CD4-positive, CD25-positive, alpha-beta regulatory T cell (primary cell): ENCODE measurements at regions not wholly inside any gene's neighbourhood (a gene's known extent, or its start where the extent isn't known, plus 50 kb on each side); places are given as distances from the start of the nearest gene placed in this dataset.
A peak's percentile ranks its signal among the peaks of the same experiment; 100 is the strongest.

ENCODE experiments used
- ATAC-seq, 2 donors: fragments of 150-1000 bp; cut with Tn5 transposase; one replicate each; pipeline ENCODE4 v1.10.0; 2021; ENCODE audit warnings: low read depth in 2 of 2, moderate number of reproducible peaks in 2 of 2, moderate library complexity in 1 of 2
- DNase-seq, 3 donors: peaks; one replicate each; pipeline versions ENCODE4 v3.0.0 to v3.0.0-alpha.2; 2012 to 2022; ENCODE audit warnings: mixed read lengths in 1 of 3
- H3K27ac ChIP-seq: one replicate; pipeline ENCODE4 v1.7.0; 2013; ENCODE audit warnings: mild to moderate bottlenecking, low read length; ENCODE audit not compliant: insufficient read depth, poor library complexity, severe bottlenecking
- H3K27me3 ChIP-seq: one replicate; pipeline ENCODE4 v1.7.0; 2013; ENCODE audit warnings: low read length; ENCODE audit not compliant: control insufficient read depth, insufficient read depth
- H3K36me3 ChIP-seq: one replicate; pipeline ENCODE4 v1.7.0; 2013; ENCODE audit warnings: mild to moderate bottlenecking, low read length, moderate library complexity; ENCODE audit not compliant: control insufficient read depth, insufficient read depth
- H3K4me1 ChIP-seq: 2 replicates; pipeline ENCODE4 v1.7.0; 2013; ENCODE audit warnings: mild to moderate bottlenecking, low read length; ENCODE audit not compliant: insufficient read depth, control insufficient read depth, poor library complexity, severe bottlenecking
- H3K4me3 ChIP-seq: one replicate; pipeline ENCODE4 v1.7.0; 2013; ENCODE audit warnings: low read depth, mild to moderate bottlenecking, low read length, moderate library complexity
- H3K9me3 ChIP-seq, 2 experiments: 1 replicate in 1 of 2; 2 replicates in 1 of 2; pipeline ENCODE4 v1.7.0; 2013; ENCODE audit warnings: low read length in 2 of 2, mild to moderate bottlenecking in 1 of 2, moderate library complexity in 1 of 2; ENCODE audit not compliant: control insufficient read depth in 2 of 2
- H3K27ac Mint-ChIP-seq, 3 donors: one replicate each; pipeline ENCODE4 v1.8.0; 2020 to 2022; ENCODE audit warnings: mild to moderate bottlenecking in 3 of 3, mixed read lengths in 3 of 3, moderate library complexity in 2 of 3
- H3K27me3 Mint-ChIP-seq: one replicate; pipeline ENCODE4 v1.8.0; 2022; ENCODE audit warnings: mild to moderate bottlenecking, mixed read lengths
- H3K36me3 Mint-ChIP-seq: one replicate; pipeline ENCODE4 v1.8.0; 2020; ENCODE audit warnings: mixed read lengths
- H3K4me1 Mint-ChIP-seq, 4 donors: one replicate each; pipeline ENCODE4 v1.8.0; 2020 to 2022; ENCODE audit warnings: mixed read lengths in 4 of 4, mild to moderate bottlenecking in 1 of 4
- H3K4me3 Mint-ChIP-seq, 4 donors: one replicate each; pipeline ENCODE4 v1.8.0; 2020 to 2022; ENCODE audit warnings: mild to moderate bottlenecking in 4 of 4, mixed read lengths in 4 of 4, moderate library complexity in 3 of 4
- H3K9me3 Mint-ChIP-seq, 7 donors: one replicate each; pipeline ENCODE4 v1.8.0; 2020 to 2022; ENCODE audit warnings: mixed read lengths in 7 of 7, mild to moderate bottlenecking in 3 of 7, moderate library complexity in 2 of 7

- Mint-ChIP-seq H3K4me3 (no peak overlapping the region), H3K27me3 (peaks cover 12% of the 10 kb centered on the region), H3K4me1 (no peaks in the 10 kb centered on the region), H3K9me3 (peaks cover 0 to 6% (median 0%) of the 10 kb centered on the region in 7 donors), H3K36me3 (no peaks in the 10 kb centered on the region), H3K27ac (no peak overlapping the region)
- Histone ChIP-seq H3K27me3 (peaks cover 2% of the 10 kb centered on the region), H3K36me3 (no peaks in the 10 kb centered on the region), H3K9me3 (no peaks in the 10 kb centered on the region), H3K4me3 (no peak overlapping the region), H3K4me1 (no peaks in the 10 kb centered on the region), H3K27ac (no peak overlapping the region)
- ATAC-seq (no peak), DNase-seq (no peak)
Measured at GRCh38 chr2:161555826-161556225, 68.4 kb upstream of the SLC4A10 start.

GRCh38 chr2:161556440-161556839, 67.8 kb upstream of the SLC4A10 start:
- H3K36me3 ChIP-seq = no peaks in the 10 kb centered on the region
- no peaks in the 10 kb centered on the region for H3K4me1 Mint-ChIP-seq

GRCh38 chr2:161557538-161557937, 66.7 kb upstream of the SLC4A10 start:
- Mint-ChIP-seq H3K27ac (no peak overlapping the region), H3K4me3 (no peak overlapping the region), H3K27me3 (peaks cover 10% of the 10 kb centered on the region), H3K36me3 (no peaks in the 10 kb centered on the region), H3K9me3 (peaks cover 0 to 8% (median 6%) of the 10 kb centered on the region in 7 donors), H3K4me1 (no peaks in the 10 kb centered on the region)
- DNase-seq (no peak), ATAC-seq (no peak)
- H3K36me3 ChIP-seq = no peaks in the 10 kb centered on the region
- no peak overlapping the region for H3K27ac ChIP-seq
- H3K4me1 ChIP-seq = no peaks in the 10 kb centered on the region
- H3K4me3 ChIP-seq = no peak overlapping the region
- no peaks in the 10 kb centered on the region for H3K27me3 ChIP-seq
- no peaks in the 10 kb centered on the region for H3K9me3 ChIP-seq

More at GRCh38 chr2:161556440-161556839, 67.8 kb upstream of the SLC4A10 start:
- Mint-ChIP-seq H3K27me3 (peaks cover 12% of the 10 kb centered on the region), H3K4me3 (no peak overlapping the region), H3K9me3 (peaks cover 0 to 6% (median 0%) of the 10 kb centered on the region in 7 donors), H3K27ac (no peak overlapping the region), H3K36me3 (no peaks in the 10 kb centered on the region)
- DNase-seq (no peak), ATAC-seq (no peak)
- Histone ChIP-seq H3K4me3 (no peak overlapping the region), H3K27ac (no peak overlapping the region), H3K9me3 (no peaks in the 10 kb centered on the region), H3K4me1 (no peaks in the 10 kb centered on the region), H3K27me3 (no peaks in the 10 kb centered on the region)

- peaks cover 0 to 29% (median 14%) of the 10 kb centered on the region in 7 donors for H3K9me3 Mint-ChIP-seq
- H3K27me3 Mint-ChIP-seq = peaks cover 3% of the 10 kb centered on the region
- H3K4me3 ChIP-seq = no peak overlapping the region
- no peaks in the 10 kb centered on the region for H3K4me1 ChIP-seq
- no peak for ATAC-seq
- no peaks in the 10 kb centered on the region for H3K36me3 ChIP-seq
- no peak overlapping the region for H3K27ac Mint-ChIP-seq
- no peaks in the 10 kb centered on the region for H3K4me1 Mint-ChIP-seq
- H3K36me3 Mint-ChIP-seq = peaks cover 7% of the 10 kb centered on the region
- no peak overlapping the region for H3K27ac ChIP-seq
- H3K4me3 Mint-ChIP-seq = no peak overlapping the region
- no peaks in the 10 kb centered on the region for H3K27me3 ChIP-seq
- no peak for DNase-seq
- peaks cover 6 to 9% of the 10 kb centered on the region in 2 experiments for H3K9me3 ChIP-seq
Measured at GRCh38 chr2:161564906-161565305, 59.3 kb upstream of the SLC4A10 start.

GRCh38 chr2:161569401-161569800, 54.8 kb upstream of the SLC4A10 start:
- ATAC-seq (no peak), DNase-seq (no peak)
- no peaks in the 10 kb centered on the region for H3K36me3 ChIP-seq
- Mint-ChIP-seq H3K27ac (no peak overlapping the region), H3K9me3 (peaks cover 0 to 16% (median 4%) of the 10 kb centered on the region in 7 donors), H3K4me3 (no peak overlapping the region), H3K36me3 (no peaks in the 10 kb centered on the region), H3K4me1 (no peaks in the 10 kb centered on the region), H3K27me3 (peaks cover 8% of the 10 kb centered on the region)
- H3K27me3 ChIP-seq = no peaks in the 10 kb centered on the region
- H3K4me1 ChIP-seq = no peaks in the 10 kb centered on the region
- H3K27ac ChIP-seq = no peak overlapping the region
- H3K9me3 ChIP-seq = peaks cover 0 to 6% of the 10 kb centered on the region in 2 experiments
- H3K4me3 ChIP-seq = no peak overlapping the region

- no peaks in the 10 kb centered on the region for H3K36me3 Mint-ChIP-seq
- no peak for ATAC-seq
Measured at GRCh38 chr2:161570424-161571050, 53.7 kb upstream of the SLC4A10 start.

GRCh38 chr2:161571051-161571429, 53.2 kb upstream of the SLC4A10 start:
- H3K27me3 ChIP-seq = no peaks in the 10 kb centered on the region
- H3K36me3 Mint-ChIP-seq = no peaks in the 10 kb centered on the region
- peaks cover 8% of the 10 kb centered on the region for H3K27me3 Mint-ChIP-seq
- H3K4me3 ChIP-seq = no peak overlapping the region
- H3K9me3 Mint-ChIP-seq = peaks cover 0 to 5% (median 2%) of the 10 kb centered on the region in 7 donors
- no peaks in the 10 kb centered on the region for H3K9me3 ChIP-seq
- no peak overlapping the region for H3K4me3 Mint-ChIP-seq
- DNase-seq = no peak
- ATAC-seq = no peak
- no peaks in the 10 kb centered on the region for H3K4me1 Mint-ChIP-seq
- H3K27ac Mint-ChIP-seq = no peak overlapping the region
- H3K4me1 ChIP-seq = no peaks in the 10 kb centered on the region
- no peaks in the 10 kb centered on the region for H3K36me3 ChIP-seq
- no peak overlapping the region for H3K27ac ChIP-seq

More at GRCh38 chr2:161570424-161571050, 53.7 kb upstream of the SLC4A10 start:
- Mint-ChIP-seq H3K27me3 (peaks cover 8% of the 10 kb centered on the region), H3K9me3 (peaks cover 0 to 5% (median 2%) of the 10 kb centered on the region in 7 donors), H3K4me1 (no peaks in the 10 kb centered on the region), H3K27ac (peak overlapping the region in 1 of 3 donors; percentile 89), H3K4me3 (no peak overlapping the region)
- no peak for DNase-seq
- H3K27ac ChIP-seq = no peak overlapping the region
- H3K27me3 ChIP-seq = no peaks in the 10 kb centered on the region
- no peaks in the 10 kb centered on the region for H3K4me1 ChIP-seq
- no peaks in the 10 kb centered on the region for H3K9me3 ChIP-seq
- no peak overlapping the region for H3K4me3 ChIP-seq
- no peaks in the 10 kb centered on the region for H3K36me3 ChIP-seq
